K562 (cell line): ENCODE measurements at regions not wholly inside any gene's neighbourhood (a gene's known extent, or its start where the extent isn't known, plus 50 kb on each side); places are given as distances from the start of the nearest gene placed in this dataset.

Experiments
- ATF3 ChIP-seq, 2 experiments: fragments of 450-650 bp in 1 of 2; sonication (generic) in 1 of 2; formaldehyde crosslinking in 1 of 2; IDR thresholded peaks in 1 of 2; conservative IDR thresholded peaks in 1 of 2; 2 replicates each; pipeline versions ENCODE4 v1.6.1 to v1.8.1; 2016 to 2023; ENCODE audit warnings: mild to moderate bottlenecking in 2 of 2, moderate library complexity in 2 of 2, inconsistent platforms in 1 of 2, missing genetic modification reagents in 1 of 2
- CBFB ChIP-seq: sonication (generic); formaldehyde crosslinking; IDR thresholded peaks from 2 replicates; pipeline ENCODE4 v1.4.0; 2020; ENCODE audit warnings: mild to moderate bottlenecking, missing genetic modification reagents
- CBX5 ChIP-seq: IDR thresholded peaks from 2 replicates; pipeline ENCODE4 v1.6.1; 2014; ENCODE audit warnings: low read depth, borderline replicate concordance
- CTCF ChIP-seq, 3 experiments: IDR thresholded peaks in 2 of 3; conservative IDR thresholded peaks in 1 of 3; 2 replicates each; pipeline ENCODE4 v1.5.1; 2011 to 2012; ENCODE audit warnings: low read length in 3 of 3, mild to moderate bottlenecking in 3 of 3, control low read depth in 2 of 3, improper control_type of control experiment in 1 of 3, inconsistent platforms in 1 of 3, low read depth in 1 of 3, mixed read lengths in 1 of 3, moderate library complexity in 1 of 3; ENCODE audit not compliant: insufficient read depth in 2 of 3
- PBX2 ChIP-seq, 2 experiments: IDR thresholded peaks in 1 of 2; conservative IDR thresholded peaks in 1 of 2; 2 replicates each; pipeline ENCODE4 v1.6.1; 2016; ENCODE audit warnings: low read depth in 2 of 2, mild to moderate bottlenecking in 1 of 2, missing compliant biosample characterization in 1 of 2, missing genetic modification characterization in 1 of 2, moderate library complexity in 1 of 2
- POLR2A ChIP-seq: fragments of 450-650 bp; conservative IDR thresholded peaks from 2 replicates; pipeline ENCODE4 v1.6.1; 2016
- RBM39 ChIP-seq: fragments of 200-400 bp; formaldehyde crosslinking; optimal IDR thresholded peaks from 2 replicates; pipeline ENCODE3; 2018; ENCODE audit warnings: low read depth, low read length
- ZNF263 ChIP-seq: sonication (generic); formaldehyde crosslinking; IDR thresholded peaks from 2 replicates; pipeline ENCODE4 v1.8.0; 2022; ENCODE audit warnings: mild to moderate bottlenecking, missing genetic modification reagents, borderline replicate concordance

GRCh38 chr4:178671766-178672165, 1229.5 kb upstream of the AGA start:
- TF ChIP-seq ZNF263 (CRISPR knock-in tag) (no peak), POLR2A (no peak), CTCF (IDR thresholded peaks at IDR 0.05 in 2 of 3, conservative IDR thresholded peaks at IDR 0.05 in 1 of 3; ENCODE audit: insufficient read depth in 2 of 3, low read depth in 1 of 3, low read length in 3 of 3) (no peak), PBX2 (CRISPR knock-in tag; IDR thresholded peaks at IDR 0.05; ENCODE audit: low read depth) (no peak), PBX2 (tag; conservative IDR thresholded peaks at IDR 0.05; ENCODE audit: low read depth) (no peak), RBM39 (no peak), CBFB (CRISPR knock-in tag) (no peak), CBX5 (no peak), ATF3 (IDR thresholded peaks at IDR 0.05) (no peak), ATF3 (CRISPR knock-in tag; conservative IDR thresholded peaks at IDR 0.05) (no peak)
